Upper lobe of right lung (tissue), 1 donor: ENCODE measurements at regions not wholly inside any gene's neighbourhood (a gene's known extent, or its start where the extent isn't known, plus 50 kb on each side); places are given as distances from the start of the nearest gene placed in this dataset.

ENCODE experiments used
- ATAC-seq: fragments of 200-7000 bp; cut with Tn5 transposase; one replicate; pipeline ENCODE4 v1.9.1; 2020; ENCODE audit warnings: mild to moderate bottlenecking, moderate library complexity
- DNase-seq: peaks from one replicate; pipeline ENCODE4 v3.0.0-alpha.2; 2020
- H3K27ac ChIP-seq: fragments of 200-600 bp; one replicate; pipeline ENCODE4 v1.8.0; 2022
- H3K27me3 ChIP-seq: fragments of 200-600 bp; one replicate; pipeline ENCODE4 v1.8.0; 2022; ENCODE audit warnings: mild to moderate bottlenecking
- H3K36me3 ChIP-seq: fragments of 200-600 bp; one replicate; pipeline ENCODE4 v1.8.0; 2022
- H3K4me1 ChIP-seq: fragments of 200-600 bp; one replicate; pipeline ENCODE4 v1.8.0; 2022
- H3K4me3 ChIP-seq: fragments of 200-600 bp; one replicate; pipeline ENCODE4 v1.8.0; 2022; ENCODE audit warnings: mild to moderate bottlenecking
- H3K9me3 ChIP-seq: fragments of 200-600 bp; one replicate; pipeline ENCODE4 v1.8.0; 2022
- CTCF ChIP-seq: fragments of 200-600 bp; IDR thresholded peaks from one replicate; pipeline ENCODE4 v1.8.0; 2022; ENCODE audit warnings: antibody characterized with exemption
- intact Hi-C: fragments of 100-400 bp; cut with DNase I; formaldehyde crosslinking; loops from one replicate; pipeline ENCODE4 v1.11.0; 2022
- donor health status: DM: no; HTN: yes; CAD: no; lungs with severe emphysema.

- Histone ChIP-seq H3K27me3 (no peaks in the 10 kb centered on the region), H3K9me3 (no peaks in the 10 kb centered on the region), H3K27ac (no peak overlapping the region), H3K36me3 (no peaks in the 10 kb centered on the region), H3K4me1 (no peaks in the 10 kb centered on the region), H3K4me3 (no peak overlapping the region)
- ATAC-seq, result no peak
- TF ChIP-seq CTCF, result no peak
- intact Hi-C loops, result no loop called here
- DNase-seq, result no peak
Observed at GRCh38 chr21:18060402-18060801, 184.2 kb upstream of the CHODL start.

GRCh38 chr21:18058731-18059398 lies 185.8 kb upstream of the CHODL start:
- intact Hi-C loops, result no loop called here
- Histone ChIP-seq H3K36me3 (no peaks in the 10 kb centered on the region), H3K27ac (no peak overlapping the region), H3K4me1 (no peaks in the 10 kb centered on the region), H3K9me3 (no peaks in the 10 kb centered on the region), H3K4me3 (no peak overlapping the region), H3K27me3 (no peaks in the 10 kb centered on the region)
- TF ChIP-seq CTCF, result no peak
- no peak for ATAC-seq
- DNase-seq, result no peak

- intact Hi-C loops, result no loop called here
- DNase-seq, result no peak
- TF ChIP-seq CTCF, result no peak
- no peaks in the 10 kb centered on the region for H3K4me1 ChIP-seq
- H3K4me3 ChIP-seq, result no peak overlapping the region
- ATAC-seq, result no peak
- no peaks in the 10 kb centered on the region for H3K27me3 ChIP-seq
- no peak overlapping the region for H3K27ac ChIP-seq
- no peaks in the 10 kb centered on the region for H3K9me3 ChIP-seq
- H3K36me3 ChIP-seq, result no peaks in the 10 kb centered on the region
Observed at GRCh38 chr21:18053151-18053550, 191.5 kb upstream of the CHODL start.

DNA sequence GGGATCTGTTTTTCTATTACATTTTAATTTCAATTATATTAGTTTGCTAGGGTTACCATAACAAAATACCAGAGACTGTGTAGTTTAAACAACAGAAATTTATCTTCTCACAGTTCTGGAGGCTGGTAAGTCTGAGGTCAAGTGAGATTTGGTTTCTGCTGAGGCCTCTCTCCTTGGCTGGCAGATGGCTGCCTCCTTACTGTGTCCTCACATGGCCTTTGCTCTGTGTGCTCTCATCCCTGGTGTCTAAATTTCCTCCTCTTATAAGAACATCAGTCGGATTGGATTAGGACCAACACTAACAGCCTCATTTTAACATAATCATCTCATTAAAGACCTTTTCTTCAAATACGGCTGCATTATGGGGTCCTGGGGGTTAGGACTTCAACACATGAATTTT lies 195.2 kb upstream of the CHODL start:
- no peak for TF ChIP-seq CTCF
- ATAC-seq (no peak), DNase-seq (no peak)
- Histone ChIP-seq H3K36me3 (no peaks in the 10 kb centered on the region), H3K9me3 (no peaks in the 10 kb centered on the region), H3K27ac (no peak overlapping the region), H3K4me1 (no peaks in the 10 kb centered on the region), H3K4me3 (no peak overlapping the region), H3K27me3 (no peaks in the 10 kb centered on the region)
- intact Hi-C loops, result no loop called here

GRCh38 chr21:18041012-18041411 lies 203.6 kb upstream of the CHODL start:
- DNase-seq (no peak), ATAC-seq (no peak)
- Histone ChIP-seq H3K4me3 (no peak overlapping the region), H3K9me3 (no peaks in the 10 kb centered on the region), H3K4me1 (no peaks in the 10 kb centered on the region), H3K27me3 (no peaks in the 10 kb centered on the region), H3K27ac (no peak overlapping the region), H3K36me3 (no peaks in the 10 kb centered on the region)
- intact Hi-C loops, result no loop called here
- TF ChIP-seq CTCF, result peak; percentile 46

DNA sequence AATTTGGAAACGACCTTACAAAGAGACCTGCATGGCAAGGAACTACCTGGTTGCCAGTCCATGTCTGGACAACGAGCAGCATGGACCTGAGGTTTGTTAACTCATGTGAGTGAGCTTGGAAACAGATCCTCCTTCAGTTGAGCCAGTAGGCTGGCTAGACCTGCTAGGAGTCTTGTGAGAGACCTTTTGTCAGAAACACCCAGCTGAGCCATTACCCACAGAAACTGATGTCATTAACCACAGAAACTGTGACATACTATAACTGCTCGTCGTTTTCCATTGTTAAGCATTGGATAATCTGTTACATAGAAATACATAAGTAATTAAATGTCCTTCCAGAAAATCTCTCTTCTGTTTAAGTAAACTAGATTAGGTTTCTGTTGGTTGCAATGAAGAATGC lies 211.1 kb upstream of the C21orf91 start:
- intact Hi-C loops, result no loop called here
- no peak for DNase-seq
- H3K27ac ChIP-seq, result no peak overlapping the region
- no peak for TF ChIP-seq CTCF
- H3K4me1 ChIP-seq, result no peaks in the 10 kb centered on the region
- H3K9me3 ChIP-seq, result no peaks in the 10 kb centered on the region
- ATAC-seq, result no peak
- H3K27me3 ChIP-seq, result no peaks in the 10 kb centered on the region
- H3K4me3 ChIP-seq, result no peak overlapping the region
- no peaks in the 10 kb centered on the region for H3K36me3 ChIP-seq
